Erythroblast (primary cell): ENCODE measurements at regions not wholly inside any gene's neighbourhood (a gene's known extent, or its start where the extent isn't known, plus 50 kb on each side); places are given as distances from the start of the nearest gene placed in this dataset.

ENCODE experiments used
- GATA1 ChIP-seq: IDR thresholded peaks from 2 replicates; pipeline ENCODE4 v1.6.1; 2011; ENCODE audit warnings: low read depth, mild to moderate bottlenecking, control low read depth, low read length, moderate library complexity
- POLR2A ChIP-seq: IDR thresholded peaks from 2 replicates; pipeline ENCODE4 v1.6.1; 2011; ENCODE audit warnings: mild to moderate bottlenecking, low read length

- TF ChIP-seq POLR2A (no peak), GATA1 (no peak)
Observed at GRCh38 chr16:85184404-85184803, 72.1 kb upstream of the CIBAR2 start.
